GM19351 (cell line): ENCODE measurements at regions not wholly inside any gene's neighbourhood (a gene's known extent, or its start where the extent isn't known, plus 50 kb on each side); places are given as distances from the start of the nearest gene placed in this dataset.
"Not testable (repeated sequence)": the region's sequence is repeated elsewhere in the genome, so short reads cannot be mapped to it uniquely, and the experiment has no call there.

Experiments used
- ATAC-seq: cut with Tn5 transposase; IDR thresholded peaks from one replicate; pipeline ENCODE4 v1.9.1; 2021; ENCODE audit warnings: mild to moderate bottlenecking, moderate library complexity; ENCODE audit not compliant: unreplicated experiment

DNA sequence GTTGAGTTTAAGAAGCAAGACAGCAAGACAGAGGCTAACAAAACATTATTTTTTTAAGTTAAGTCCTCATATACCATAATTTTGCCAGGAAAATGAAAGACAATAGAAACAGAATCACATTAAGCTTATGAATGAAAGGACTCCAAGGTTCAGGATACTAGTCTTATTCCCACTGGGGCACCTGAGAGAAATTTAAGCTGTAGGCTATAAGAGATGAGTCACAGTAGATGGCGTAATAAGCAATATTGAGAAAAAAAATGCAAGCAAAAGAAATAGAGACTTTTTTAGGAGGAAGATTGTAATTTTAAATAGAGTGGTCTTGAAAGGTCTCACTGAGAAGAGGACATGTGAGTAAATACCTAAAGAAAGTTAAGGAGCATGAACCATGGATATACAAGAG is 57.1 kb upstream of the KIF2B start:
- ATAC-seq = no peak

DNA sequence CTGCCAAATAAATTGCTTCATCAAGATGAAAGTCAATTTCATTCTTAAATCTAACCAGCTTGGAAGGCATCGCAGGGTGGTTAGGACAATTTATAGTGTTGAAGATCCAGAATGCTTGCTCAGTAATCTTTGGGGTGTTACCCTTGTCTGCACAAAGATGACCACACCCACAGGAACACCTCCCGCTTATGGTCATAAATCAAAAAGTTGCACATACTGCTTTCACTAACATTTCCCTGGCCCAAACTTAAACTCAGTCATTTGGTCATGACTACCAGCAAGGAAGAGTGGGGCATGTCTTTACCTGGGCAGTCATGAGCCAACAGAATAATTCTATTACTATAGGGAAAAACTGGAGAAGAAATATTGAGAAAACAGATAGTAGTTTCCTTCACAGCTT is 57.6 kb upstream of the KIF2B start:
- ATAC-seq = no peak

DNA sequence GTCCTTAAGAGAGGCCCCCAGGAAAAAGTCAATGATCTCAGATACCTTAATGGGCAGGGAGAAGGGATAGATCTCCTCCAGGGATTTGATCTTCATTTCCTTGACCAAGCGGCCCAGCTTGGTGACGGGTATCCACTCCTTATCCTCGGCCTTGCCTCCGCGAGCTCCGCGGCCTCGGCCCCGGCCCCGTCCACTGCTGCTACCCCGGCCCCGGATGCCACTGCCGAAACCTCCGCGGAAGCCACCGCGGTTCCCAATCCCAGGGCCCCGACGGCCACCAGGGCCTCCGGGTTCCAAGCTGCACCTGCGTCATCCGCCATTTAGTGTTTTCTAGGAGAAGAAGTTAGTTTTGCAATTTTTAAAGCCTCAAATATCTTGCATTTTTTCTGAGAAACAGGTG is 65.2 kb upstream of the KIF2B start:
- ATAC-seq = no peak

DNA sequence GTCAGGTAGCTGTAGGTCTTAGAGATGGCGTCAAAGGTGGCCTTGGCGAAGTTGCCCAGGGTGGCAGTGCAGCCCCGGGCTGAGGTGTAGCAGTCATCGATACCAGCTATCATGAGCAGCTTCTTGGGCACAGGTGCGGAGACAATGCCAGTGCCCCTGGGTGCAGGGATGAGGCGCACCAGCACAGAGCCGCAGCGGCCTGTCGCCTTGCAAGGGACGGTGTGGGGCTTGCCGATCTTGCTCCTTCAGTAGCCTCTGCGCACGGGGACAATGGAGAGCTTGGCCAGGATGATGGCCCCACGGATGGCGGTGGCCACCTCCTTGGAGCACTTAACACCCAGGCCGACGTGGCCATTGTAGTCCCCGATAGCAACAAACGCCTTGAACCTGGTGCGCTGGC is 65.6 kb upstream of the KIF2B start:
- ATAC-seq = not testable (repeated sequence)

DNA sequence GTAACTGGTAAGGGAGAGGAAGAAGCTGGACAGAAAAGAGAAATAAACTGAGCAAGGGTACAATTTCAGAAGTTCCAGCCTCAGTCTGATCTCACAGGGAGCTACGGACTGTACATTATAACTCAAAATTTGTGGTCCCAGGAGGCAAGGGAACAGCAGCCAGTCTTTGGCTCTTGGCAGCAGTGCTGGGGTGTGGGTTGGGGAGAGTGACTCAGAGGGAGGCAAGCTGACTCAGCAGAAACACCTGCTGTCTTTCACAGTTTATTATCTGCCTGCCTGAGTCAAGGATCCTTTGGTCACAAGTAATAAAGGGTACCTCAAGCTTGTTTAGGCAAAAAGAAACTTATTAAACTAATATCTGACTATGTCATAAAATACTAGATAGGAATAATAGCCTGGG is 73.5 kb upstream of the KIF2B start:
- ATAC-seq = no peak

DNA sequence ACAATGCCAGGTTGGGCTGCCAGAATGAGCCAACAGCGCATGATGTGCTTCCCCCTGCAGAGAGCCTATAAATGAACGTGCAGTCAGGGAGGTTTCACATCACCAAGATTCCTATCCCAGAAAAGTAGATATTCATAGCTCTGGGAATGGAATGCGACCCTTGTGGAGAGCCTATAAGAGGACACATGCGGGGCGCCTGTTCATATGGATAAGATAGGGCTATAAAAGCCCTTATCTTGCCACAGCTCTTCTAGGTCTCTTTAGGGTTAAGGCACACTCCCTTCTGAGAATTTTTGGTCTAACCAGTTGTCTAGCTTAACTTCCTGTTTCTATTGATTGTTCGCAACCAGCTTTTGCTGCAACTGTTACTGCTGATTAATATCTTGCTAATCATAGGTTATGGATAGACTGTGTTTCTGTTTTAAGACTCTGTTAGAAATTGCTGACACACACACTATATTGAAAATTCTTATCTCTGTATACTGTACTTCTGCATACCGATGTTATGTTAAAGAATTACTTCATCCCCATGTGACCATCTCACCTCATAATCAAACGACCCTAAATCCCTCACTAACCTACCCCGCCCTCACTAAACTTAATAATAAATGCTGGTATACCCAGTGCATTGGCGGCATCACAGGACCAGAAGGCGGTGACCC is 74.4 kb upstream of the KIF2B start:
- not testable (repeated sequence) for ATAC-seq

DNA sequence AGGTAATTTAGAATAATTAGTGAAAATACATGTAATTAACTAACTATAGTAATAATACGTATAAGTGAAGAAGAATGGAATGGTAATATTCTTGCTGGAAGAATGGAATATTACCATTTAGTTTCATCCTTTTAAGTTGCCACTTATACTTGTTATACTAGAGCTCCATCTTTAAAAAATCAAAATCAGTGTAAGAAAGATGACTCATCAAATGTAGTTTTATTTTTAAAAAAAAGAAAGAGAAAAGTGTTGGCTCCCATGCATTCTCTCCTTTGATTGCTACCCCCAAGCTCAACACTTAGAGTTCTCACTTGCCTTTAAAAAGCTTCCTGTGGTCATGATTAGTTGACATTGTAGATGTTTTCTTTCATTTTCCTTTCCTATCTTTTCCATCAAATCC is 82.4 kb upstream of the KIF2B start:
- ATAC-seq = no peak

DNA sequence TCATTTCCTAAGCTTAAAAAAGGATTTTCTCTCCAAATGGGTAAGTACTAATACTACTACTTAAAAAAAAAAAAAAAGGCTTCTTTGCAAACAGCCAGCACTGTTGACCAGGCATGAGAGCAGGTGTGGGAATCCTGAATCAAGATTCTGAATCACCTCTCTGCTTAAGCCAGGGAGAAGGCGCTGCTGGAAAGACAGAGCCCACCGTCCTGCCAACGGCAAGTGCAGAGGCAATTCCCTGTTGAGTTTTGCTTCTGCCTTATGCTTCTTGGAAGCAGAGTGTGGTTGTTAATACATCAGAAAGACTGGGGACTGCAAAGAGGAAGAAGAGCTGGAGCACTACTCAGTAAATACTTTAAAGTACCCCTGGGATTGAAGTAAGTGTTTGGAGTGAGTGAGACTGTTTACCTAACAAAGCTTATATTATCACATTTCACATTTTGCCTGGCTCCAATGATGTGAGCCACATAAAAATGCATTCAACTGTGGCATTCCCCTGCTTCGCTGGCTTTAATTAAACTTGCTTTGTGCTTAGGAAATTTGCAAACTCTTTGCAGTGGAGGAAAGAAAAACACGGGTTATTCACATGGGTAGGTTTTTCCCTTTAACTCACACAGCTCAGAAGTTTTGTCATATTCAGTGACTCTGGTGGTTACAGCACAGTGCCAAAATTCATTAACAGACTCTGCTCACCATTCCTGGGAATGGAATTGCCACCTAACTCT is 86.0 kb upstream of the KIF2B start:
- no peak for ATAC-seq

DNA sequence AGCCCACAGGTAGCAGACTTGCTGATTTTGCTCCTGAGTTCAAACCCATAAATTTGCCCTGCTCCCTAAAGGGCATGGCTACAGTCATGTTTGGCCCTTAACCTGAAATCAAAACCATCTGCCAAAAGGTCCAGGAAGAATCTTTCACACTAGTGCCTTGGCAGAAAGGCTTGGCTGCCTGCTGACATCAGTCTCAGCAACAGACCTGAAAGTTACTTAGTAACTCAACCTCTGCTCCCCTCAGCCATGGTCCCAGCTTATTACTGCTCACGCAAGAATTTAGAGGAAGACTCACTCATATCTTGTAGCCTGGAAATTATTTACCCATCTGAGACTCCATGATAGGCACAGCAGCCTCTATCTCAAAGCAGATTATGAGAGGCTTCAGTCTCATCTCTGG is 98.0 kb upstream of the KIF2B start:
- ATAC-seq = no peak

DNA sequence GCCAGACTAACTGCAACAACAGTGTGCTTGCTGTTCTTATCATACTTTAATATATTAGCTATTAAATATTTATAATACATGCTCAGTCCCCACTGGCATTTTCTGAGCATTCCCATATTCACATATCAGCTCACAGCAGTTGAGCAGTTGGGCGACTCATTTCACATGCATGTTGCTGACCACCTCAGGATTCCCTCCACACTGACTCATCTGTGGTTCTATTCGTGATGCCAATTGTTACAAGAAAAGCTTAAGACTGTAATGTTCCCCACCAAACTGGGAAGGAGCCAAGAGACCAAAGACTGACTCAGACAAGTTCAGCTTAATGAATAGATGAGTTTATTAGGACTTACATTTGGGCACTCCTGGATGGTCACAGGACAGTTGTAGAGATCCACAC is 100.3 kb upstream of the KIF2B start:
- no peak for ATAC-seq

DNA sequence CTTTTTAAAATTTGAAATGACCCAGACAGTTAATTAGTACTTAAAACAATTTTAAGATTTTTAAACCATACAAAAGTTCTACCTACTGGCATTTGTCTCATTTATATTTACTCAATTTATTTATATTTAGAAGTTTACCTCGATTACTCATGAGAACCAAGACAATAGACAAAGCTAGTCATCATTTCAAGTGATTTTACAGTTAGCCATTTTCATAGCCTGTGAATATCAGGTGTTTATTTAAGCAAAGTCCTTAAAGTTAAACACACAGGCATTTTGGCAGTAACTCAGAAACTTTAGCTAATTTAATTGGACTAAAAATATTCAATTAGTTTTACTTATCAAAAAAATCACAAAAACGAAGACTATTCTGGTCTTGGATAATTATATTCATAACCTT is 101.6 kb upstream of the KIF2B start:
- no peak for ATAC-seq

DNA sequence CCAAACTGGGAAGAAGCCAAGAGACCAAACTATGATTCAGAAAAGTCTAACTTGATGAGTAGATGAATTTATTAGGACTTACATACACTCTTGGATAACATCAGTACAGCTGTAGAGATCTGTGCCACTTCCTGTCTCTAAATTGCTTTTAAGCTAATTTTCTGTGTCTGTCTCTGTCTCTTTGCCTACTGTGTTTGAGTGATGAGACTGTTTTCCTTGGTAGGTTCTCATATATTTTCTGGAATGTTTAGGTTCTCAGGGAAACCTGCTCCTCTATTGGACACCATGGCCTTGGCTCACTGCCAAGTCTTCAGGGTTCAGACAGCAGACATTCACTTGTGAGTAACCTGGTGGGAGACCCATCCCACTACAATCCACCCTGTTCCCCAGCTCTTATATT is 103.5 kb upstream of the KIF2B start:
- no peak for ATAC-seq

DNA sequence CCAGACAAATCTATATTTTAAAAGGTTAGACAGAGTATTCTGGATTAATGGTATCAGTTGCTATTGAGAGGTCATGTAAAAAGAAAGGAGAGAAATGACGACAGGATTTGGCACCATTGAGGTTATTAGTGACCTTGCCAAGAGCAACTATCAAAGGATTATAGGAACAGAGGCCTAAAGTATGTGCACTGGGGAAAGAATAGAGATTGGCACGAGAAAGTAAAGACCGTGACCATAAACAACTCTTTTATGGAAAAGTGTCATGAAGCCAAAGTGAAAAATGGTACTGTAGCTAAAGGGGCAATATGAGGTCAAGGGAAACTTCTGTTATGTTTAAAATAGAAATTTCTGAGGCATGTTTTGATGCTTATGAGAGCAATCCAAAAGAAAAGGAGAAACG is 115.2 kb upstream of the KIF2B start:
- ATAC-seq = no peak

DNA sequence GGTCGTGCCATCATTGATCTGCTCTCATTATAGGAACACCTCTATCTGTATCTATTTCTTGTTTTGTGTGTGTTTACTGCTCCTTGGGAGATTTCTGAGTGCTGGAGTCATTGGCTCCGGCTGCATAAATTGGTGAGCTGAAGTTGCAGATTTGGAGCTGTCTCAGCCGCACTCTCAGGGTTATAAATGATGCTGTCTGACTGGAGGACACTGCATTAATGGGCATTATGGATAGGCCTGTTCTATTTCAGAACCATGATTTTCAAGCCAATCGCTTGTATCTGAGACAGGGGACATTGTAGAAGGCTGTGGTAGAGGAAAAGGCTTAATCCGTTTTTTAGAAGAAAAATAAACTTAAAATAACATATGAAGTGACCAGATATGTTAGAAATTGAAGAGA is 126.4 kb upstream of the KIF2B start:
- ATAC-seq = no peak

DNA sequence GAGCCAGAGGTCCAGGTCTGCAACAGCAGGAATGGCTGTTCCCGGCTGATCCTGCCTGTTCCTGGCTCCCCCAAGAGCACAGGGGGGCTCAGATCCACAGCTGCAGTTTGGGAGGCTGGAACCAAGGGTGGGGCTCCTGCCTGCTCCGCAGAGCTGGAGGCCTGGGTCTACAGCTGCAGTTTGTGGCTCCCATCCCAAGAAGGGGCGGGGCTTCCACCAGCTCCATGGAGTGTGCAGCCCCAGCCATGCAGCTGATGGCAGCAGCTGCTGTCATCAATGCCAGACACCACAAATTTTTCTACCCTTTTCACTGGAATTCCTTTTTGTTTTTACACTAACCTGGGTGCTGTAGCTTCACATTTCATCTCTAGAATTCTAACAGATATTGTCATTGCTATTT is 135.4 kb upstream of the KIF2B start:
- no peak for ATAC-seq

DNA sequence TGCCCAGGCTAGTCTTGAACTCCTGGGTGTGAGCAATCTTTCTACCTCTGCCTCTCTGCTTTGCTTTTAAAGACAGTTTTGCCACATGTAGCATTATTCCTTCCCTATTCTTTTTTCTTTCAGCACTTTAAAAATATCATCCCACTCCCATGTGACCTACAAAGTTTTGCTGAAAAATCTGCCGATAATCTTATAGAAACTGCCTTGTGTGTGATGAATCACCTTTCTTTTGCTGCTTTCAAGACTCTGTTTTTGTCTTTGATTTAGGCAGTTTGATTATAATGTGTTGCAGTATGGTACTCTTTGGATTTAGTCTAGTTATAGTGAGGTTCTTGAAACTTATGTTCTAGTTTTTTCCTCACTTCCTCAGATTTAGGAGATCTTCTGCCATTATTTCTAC is 142.0 kb upstream of the KIF2B start:
- ATAC-seq = no peak

DNA sequence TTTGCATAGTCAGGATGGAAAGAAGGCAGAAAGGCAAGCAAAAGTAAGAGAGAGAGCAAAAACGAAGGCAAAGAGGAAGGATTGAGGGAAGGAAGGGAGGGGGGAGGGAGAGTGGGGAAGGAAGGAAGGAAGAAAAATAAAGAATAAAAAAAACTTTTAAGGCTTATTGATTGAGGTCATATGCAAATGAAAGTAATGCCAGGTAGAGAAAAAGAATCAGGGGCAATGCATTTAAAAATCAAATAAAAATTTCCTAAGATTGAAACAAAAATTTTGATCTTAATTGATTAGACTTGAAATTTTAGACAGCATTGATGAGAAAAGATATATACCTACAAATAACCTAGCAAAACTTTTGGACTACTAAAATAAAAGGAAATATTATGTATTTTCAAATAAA is 153.9 kb upstream of the KIF2B start:
- ATAC-seq = no peak

DNA sequence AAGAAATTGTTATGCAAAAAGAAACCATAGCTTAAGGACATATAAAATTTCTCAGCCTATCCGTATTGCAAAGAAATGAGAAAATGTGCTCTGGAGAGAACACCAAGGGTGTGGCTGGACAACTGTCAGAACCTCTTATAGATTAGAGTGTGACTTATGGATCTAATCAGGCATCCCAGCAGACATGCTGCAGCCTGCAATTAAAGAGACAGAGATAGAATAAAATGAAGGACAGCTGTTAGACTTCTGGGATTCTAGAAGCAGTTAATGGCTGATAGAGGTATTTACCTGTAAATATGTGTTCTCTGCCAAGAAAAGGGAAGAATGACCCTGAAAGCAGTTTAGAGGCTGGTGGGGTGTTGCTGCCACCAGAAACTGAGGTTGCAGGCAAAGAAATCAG is 160.1 kb upstream of the KIF2B start:
- no peak for ATAC-seq

DNA sequence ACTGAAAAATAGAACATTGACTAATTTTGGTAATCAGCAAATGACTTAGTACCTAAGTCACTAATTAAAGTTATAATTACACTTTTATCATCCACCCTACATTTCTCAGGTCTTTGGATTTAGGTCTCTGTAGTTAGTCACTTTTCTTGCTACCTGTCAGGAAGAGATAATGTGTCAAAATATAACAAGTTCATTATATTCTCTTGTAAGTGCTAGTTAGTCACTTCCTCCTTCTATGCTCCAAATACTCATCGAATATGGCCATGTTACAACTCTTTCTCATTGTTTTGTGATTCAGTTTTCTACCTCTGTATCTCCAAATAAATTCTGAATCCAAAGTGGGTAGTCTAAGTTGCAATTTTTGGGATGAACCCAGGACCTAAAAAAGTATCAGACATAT is 163.5 kb upstream of the KIF2B start:
- ATAC-seq = no peak

DNA sequence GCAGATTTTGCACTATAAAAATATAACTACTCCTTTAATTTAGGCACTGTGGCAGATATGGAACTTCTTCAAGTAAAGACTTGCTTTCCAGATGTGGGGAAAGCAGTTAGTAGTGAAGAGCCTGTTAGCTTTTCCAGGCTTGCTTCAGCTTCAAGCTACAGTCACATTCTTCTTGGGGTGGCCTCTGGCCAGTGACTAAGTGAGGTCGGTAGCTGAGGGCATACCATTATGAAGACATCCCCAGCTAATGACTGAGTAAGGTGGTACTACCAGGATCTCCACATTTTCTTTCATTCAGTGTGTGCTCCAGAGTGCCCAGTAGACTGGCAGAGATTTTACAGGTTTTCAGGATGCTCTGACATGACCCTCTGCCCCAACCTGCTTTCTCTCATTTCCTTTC is 167.1 kb upstream of the KIF2B start:
- ATAC-seq = no peak

DNA sequence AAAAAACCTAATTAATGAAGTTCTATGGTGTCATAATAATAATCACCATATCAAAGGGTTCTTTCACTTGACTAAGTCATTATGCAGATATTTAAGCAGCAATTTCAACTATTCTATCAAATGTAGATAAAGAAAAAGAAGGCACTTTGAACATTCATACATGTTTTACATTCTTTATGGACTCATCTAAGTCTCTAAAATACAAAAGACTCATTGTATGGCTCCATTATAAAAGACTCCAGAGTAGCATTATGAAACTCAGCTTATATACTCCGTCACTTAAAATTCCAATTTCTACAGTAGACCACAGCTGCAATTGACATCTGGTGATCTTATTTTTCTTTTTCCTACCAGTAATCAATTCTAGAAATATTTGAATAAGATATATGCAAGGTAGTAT is 173.5 kb upstream of the KIF2B start:
- no peak for ATAC-seq

DNA sequence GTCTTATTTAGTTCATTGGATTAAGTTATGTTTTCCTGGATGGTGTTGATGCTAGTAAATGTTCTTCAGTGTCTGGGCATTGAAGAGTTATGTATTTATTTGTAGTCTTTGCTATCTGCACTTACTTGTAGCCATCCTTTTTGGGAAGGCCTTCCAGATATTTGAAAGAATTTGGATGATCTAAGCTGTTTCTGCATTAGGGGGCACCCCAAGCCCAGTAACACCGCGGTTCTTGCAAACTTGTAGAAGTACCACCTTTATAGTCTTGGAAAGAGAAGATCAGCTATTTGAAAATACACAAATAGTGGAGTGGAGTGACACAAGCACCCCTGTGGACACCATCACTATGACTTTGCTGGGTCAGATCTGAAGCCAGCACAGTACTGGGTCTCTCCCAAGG is 175.9 kb upstream of the KIF2B start:
- no peak for ATAC-seq

DNA sequence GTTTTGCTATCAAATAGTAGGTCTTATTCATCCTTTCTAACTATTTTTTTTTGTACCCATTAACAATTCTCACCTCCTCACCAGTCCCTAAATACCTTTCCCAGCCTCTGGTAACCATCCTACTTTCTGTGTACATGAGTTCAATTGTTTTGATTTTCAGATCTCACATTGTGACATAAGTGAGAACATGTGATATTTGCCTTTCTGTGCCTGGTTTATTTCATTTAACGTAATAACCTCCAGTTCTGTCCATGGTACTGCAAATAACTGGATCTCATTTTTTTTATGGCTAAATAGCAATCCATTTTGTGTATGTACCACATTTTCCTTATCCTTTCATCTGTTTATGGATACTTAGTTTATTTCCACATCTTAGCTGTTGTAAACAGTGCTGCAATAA is 181.9 kb upstream of the KIF2B start:
- ATAC-seq = no peak
